OCI-LY1 (cell line): ENCODE measurements at regions not wholly inside any gene's neighbourhood (a gene's known extent, or its start where the extent isn't known, plus 50 kb on each side); places are given as distances from the start of the nearest gene placed in this dataset.

Experiments used
- H2AFZ ChIP-seq: fragments of 200-600 bp; sonication (generic), shearing (Covaris generic); 2 replicates; pipeline ENCODE4 v1.6.0; 2014; ENCODE audit warnings: antibody characterized with exemption, mild to moderate bottlenecking, low read length
- H3F3A ChIP-seq: fragments of 200-600 bp; sonication (generic), shearing (Covaris generic); 2 replicates; pipeline ENCODE4 v1.6.0; 2014; ENCODE audit warnings: mild to moderate bottlenecking, antibody characterized with exemption, low read length, moderate library complexity; ENCODE audit not compliant: insufficient read depth
- H3K27ac ChIP-seq: fragments of 200-600 bp; sonication (generic); 2 replicates; pipeline ENCODE4 v1.5.1; 2014; ENCODE audit warnings: low read length, mixed run types, mild to moderate bottlenecking, low read depth; ENCODE audit not compliant: poor library complexity, severe bottlenecking
- H3K27me3 ChIP-seq: fragments of 200-600 bp; sonication (generic); 2 replicates; pipeline ENCODE4 v1.6.0; 2014; ENCODE audit warnings: antibody characterized with exemption, mild to moderate bottlenecking, low read length, moderate library complexity; ENCODE audit not compliant: insufficient read depth
- H3K36me3 ChIP-seq: fragments of 200-600 bp; sonication (generic); 2 replicates; pipeline ENCODE4 v1.6.1; 2014; ENCODE audit warnings: mild to moderate bottlenecking, antibody characterized with exemption, low read length, moderate library complexity, mixed read lengths; ENCODE audit not compliant: insufficient read depth
- H3K4me1 ChIP-seq: fragments of 200-600 bp; sonication (generic); 2 replicates; pipeline ENCODE4 v1.5.1; 2014; ENCODE audit warnings: mild to moderate bottlenecking, low read length, moderate library complexity; ENCODE audit not compliant: insufficient read depth, severe bottlenecking
- H3K4me2 ChIP-seq: fragments of 200-600 bp; sonication (generic), shearing (Covaris generic); 2 replicates; pipeline ENCODE4 v1.6.1; 2014; ENCODE audit warnings: low read length
- H3K4me3 ChIP-seq: fragments of 200-600 bp; sonication (generic); 2 replicates; pipeline ENCODE4 v1.5.1; 2014; ENCODE audit warnings: low read length, low read depth, mild to moderate bottlenecking, mixed read lengths; ENCODE audit not compliant: poor library complexity, severe bottlenecking
- H3K79me2 ChIP-seq: fragments of 200-600 bp; shearing (Covaris generic); 2 replicates; pipeline ENCODE4 v1.6.1; 2016; ENCODE audit warnings: mixed run types, low read length, mixed read lengths; ENCODE audit not compliant: insufficient read depth
- H3K9ac ChIP-seq: fragments of 200-600 bp; sonication (generic), shearing (Covaris generic); 2 replicates; pipeline ENCODE4 v1.6.1; 2014; ENCODE audit warnings: mild to moderate bottlenecking, low read length, mixed read lengths
- H3K9me2 ChIP-seq: fragments of 200-600 bp; sonication (generic), shearing (Covaris generic); 2 replicates; pipeline ENCODE4 v1.6.1; 2014; ENCODE audit warnings: low read depth, mild to moderate bottlenecking, low read length, mixed read lengths
- H3K9me3 ChIP-seq: fragments of 200-600 bp; shearing (Covaris generic); 2 replicates; pipeline ENCODE4 v1.6.1; 2014; ENCODE audit warnings: low read length, mixed read lengths
- H4K20me1 ChIP-seq: fragments of 200-600 bp; sonication (generic), shearing (Covaris generic); 2 replicates; pipeline ENCODE4 v1.6.0; 2016; ENCODE audit warnings: mild to moderate bottlenecking, low read length; ENCODE audit not compliant: insufficient read depth
- CTCF ChIP-seq: fragments of 200-600 bp; sonication (generic), shearing (Covaris generic); IDR thresholded peaks from 2 replicates; pipeline ENCODE4 v1.5.1; 2017; ENCODE audit warnings: mild to moderate bottlenecking, antibody characterized with exemption, low read length, moderate library complexity, mixed read lengths
- EZH2 ChIP-seq: fragments of 200-600 bp; sonication (generic), shearing (Covaris generic); IDR thresholded peaks from 2 replicates; pipeline ENCODE4 v1.8.0; 2017; ENCODE audit warnings: borderline replicate concordance, mixed run types, mild to moderate bottlenecking, antibody characterized with exemption, low read length, moderate library complexity, mixed read lengths

GRCh38 chr4:140250989-140251552, 97.1 kb upstream of the MAML3 start:
- Histone ChIP-seq H3K36me3 (no peaks in the 10 kb centered on the region), H3K4me2 (no peak overlapping the region), H4K20me1 (no peaks in the 10 kb centered on the region), H3K4me1 (peaks cover 10% of the 10 kb centered on the region), H3K9me3 (no peaks in the 10 kb centered on the region), H3K79me2 (no peaks in the 10 kb centered on the region), H3K27me3 (no peaks in the 10 kb centered on the region; the same call in 1 of the 2 replicates), H3K9ac (no peak overlapping the region), H3K27ac (no peak overlapping the region), H3K4me3 (no peak overlapping the region), H3K9me2 (no peaks in the 10 kb centered on the region), H3F3A (no peaks in the 10 kb centered on the region), H2AFZ (no peak overlapping the region)
- TF ChIP-seq EZH2 = no peak
- no peak for TF ChIP-seq CTCF

- Histone ChIP-seq H3K79me2 (no peaks in the 10 kb centered on the region), H3K27me3 (no peaks in the 10 kb centered on the region; the same call in 1 of the 2 replicates), H3K9me2 (no peaks in the 10 kb centered on the region), H3K36me3 (no peaks in the 10 kb centered on the region), H3F3A (no peaks in the 10 kb centered on the region), H2AFZ (no peak overlapping the region), H3K4me2 (no peak overlapping the region), H4K20me1 (no peaks in the 10 kb centered on the region), H3K4me3 (no peak overlapping the region), H3K9me3 (no peaks in the 10 kb centered on the region), H3K27ac (no peak overlapping the region), H3K4me1 (peaks cover 10% of the 10 kb centered on the region), H3K9ac (no peak overlapping the region)
- no peak for TF ChIP-seq CTCF
- no peak for TF ChIP-seq EZH2
Measured at GRCh38 chr4:140249351-140249750, 95.4 kb upstream of the MAML3 start.

- Histone ChIP-seq H4K20me1 (no peaks in the 10 kb centered on the region), H2AFZ (no peak overlapping the region), H3K4me2 (no peak overlapping the region), H3K9ac (no peak overlapping the region), H3K27ac (no peak overlapping the region), H3K9me3 (no peaks in the 10 kb centered on the region), H3K27me3 (no peaks in the 10 kb centered on the region), H3K79me2 (no peaks in the 10 kb centered on the region), H3K36me3 (no peaks in the 10 kb centered on the region), H3K4me1 (peaks cover 20% of the 10 kb centered on the region), H3K9me2 (no peaks in the 10 kb centered on the region), H3K4me3 (no peak overlapping the region), H3F3A (no peaks in the 10 kb centered on the region)
- no peak for TF ChIP-seq CTCF
Measured at GRCh38 chr4:140247237-140247636, 93.3 kb upstream of the MAML3 start.
